H1 (cell line): ENCODE measurements at regions not wholly inside any gene's neighbourhood (a gene's known extent, or its start where the extent isn't known, plus 50 kb on each side); places are given as distances from the start of the nearest gene placed in this dataset.

Experiments used
- CTCF ChIA-PET: fragments of 300-600 bp; sonication (Branson Sonifier 250); formaldehyde crosslinking; loops from one replicate; lab custom pipeline; 2021; ENCODE audit not compliant: partially characterized antibody; lab: Charles Lee
- POLR2A ChIA-PET: fragments of 300-600 bp; sonication (Branson Sonifier 250); formaldehyde crosslinking; loops from one replicate; lab custom pipeline; 2021; ENCODE audit warnings: inconsistent platforms; ENCODE audit not compliant: partially characterized antibody; lab: Charles Lee
- DNase-seq, 2 experiments: peaks; one replicate each; pipeline versions ENCODE4 v3.0.0 to v3.0.0-alpha.2; 2010 to 2022; ENCODE audit warnings: low spot score in 2 of 2, low read depth in 1 of 2, mixed read lengths in 1 of 2
- FAIRE-seq: peaks from 2 replicates; lab custom pipeline; 2011; peaks lifted over from hg19 to GRCh38; lab: Jason Lieb, UNC
- H2AFZ ChIP-seq: 2 replicates; pipeline ENCODE4 v1.8.1; 2012; ENCODE audit warnings: low read length, inconsistent platforms
- H2AK5ac ChIP-seq: 2 replicates; pipeline ENCODE4 v1.6.1; 2013; ENCODE audit warnings: low read depth, low read length
- H2BK120ac ChIP-seq: replicated peaks from 2 replicates; pipeline ENCODE3; 2013; ENCODE audit warnings: low read depth, low read length, inconsistent platforms
- H2BK12ac ChIP-seq: 2 replicates; pipeline ENCODE4 v1.6.1; 2013; ENCODE audit warnings: low read depth, low read length
- H2BK15ac ChIP-seq: 2 replicates; pipeline ENCODE4 v1.6.1; 2013; ENCODE audit warnings: low read length
- H2BK20ac ChIP-seq: 2 replicates; pipeline ENCODE4 v1.6.1; 2013; ENCODE audit warnings: low read length
- H2BK5ac ChIP-seq: 2 replicates; pipeline ENCODE4 v1.6.1; 2013; ENCODE audit warnings: low read depth, low read length
- H3K14ac ChIP-seq: 2 replicates; pipeline ENCODE4 v1.6.1; 2013; ENCODE audit warnings: inconsistent platforms; ENCODE audit not compliant: insufficient read length
- H3K18ac ChIP-seq: 2 replicates; pipeline ENCODE4 v1.6.1; 2013; ENCODE audit warnings: low read length; ENCODE audit errors: extremely low read depth
- H3K23ac ChIP-seq: 2 replicates; pipeline ENCODE4 v1.6.1; 2013; ENCODE audit warnings: inconsistent platforms; ENCODE audit not compliant: insufficient read length
- H3K23me2 ChIP-seq: 2 replicates; pipeline ENCODE4 v1.6.1; 2013; ENCODE audit warnings: low read depth, low read length
- H3K27ac ChIP-seq: 2 replicates; pipeline ENCODE4 v1.6.1; 2011; ENCODE audit warnings: low read depth, low read length, inconsistent platforms
- H3K27me3 ChIP-seq, 4 experiments: replicated peaks in 1 of 4; 1 replicate in 1 of 4; 2 replicates in 3 of 4; pipeline versions ENCODE4 v1.6.1 to v1.8.1; 2011 to 2013; ENCODE audit warnings: low read length in 3 of 4, mild to moderate bottlenecking in 3 of 4, inconsistent platforms in 2 of 4, mixed read lengths in 2 of 4, moderate library complexity in 1 of 4; ENCODE audit not compliant: control insufficient read depth in 3 of 4, insufficient read depth in 3 of 4; ENCODE audit errors: extremely low read depth in 1 of 4
- H3K36me3 ChIP-seq, 4 experiments: 2 replicates each; pipeline versions ENCODE4 v1.6.1 to v1.8.1; 2011 to 2013; ENCODE audit warnings: mild to moderate bottlenecking in 4 of 4, low read length in 3 of 4, moderate library complexity in 2 of 4, control low read depth in 1 of 4, inconsistent platforms in 1 of 4; ENCODE audit not compliant: insufficient read depth in 4 of 4, control insufficient read depth in 2 of 4
- H3K4ac ChIP-seq: replicated peaks from 2 replicates; pipeline ENCODE3; 2013; ENCODE audit warnings: low read length, low read depth, mixed read lengths, inconsistent platforms; ENCODE audit not compliant: insufficient read length
- H3K4me1 ChIP-seq, 4 experiments: replicated peaks in 1 of 4; 1 replicate in 1 of 4; 2 replicates in 3 of 4; pipeline versions ENCODE4 v1.6.1 to v1.8.1; 2011 to 2013; ENCODE audit warnings: low read length in 3 of 4, inconsistent platforms in 2 of 4, mixed read lengths in 1 of 4; ENCODE audit not compliant: insufficient read depth in 4 of 4, control insufficient read depth in 3 of 4
- H3K4me2 ChIP-seq, 2 experiments: 2 replicates each; pipeline versions ENCODE4 v1.6.1 to v1.8.1; 2011 to 2013; ENCODE audit warnings: low read depth in 2 of 2, low read length in 2 of 2, control low read depth in 1 of 2, inconsistent platforms in 1 of 2, mild to moderate bottlenecking in 1 of 2; ENCODE audit not compliant: insufficient read depth in 1 of 2
- H3K4me3 ChIP-seq, 4 experiments: fragments of 200-600, 300-600 bp in 1 of 4; sonication (generic), shearing (Covaris generic), sonication (Bioruptor Twin) in 1 of 4; 2 replicates each; pipeline versions ENCODE4 v1.5.1 to v1.8.1; 2011 to 2016; ENCODE audit warnings: low read length in 4 of 4, low read depth in 3 of 4, control low read depth in 2 of 4, inconsistent platforms in 2 of 4, mild to moderate bottlenecking in 2 of 4, mixed read lengths in 1 of 4, moderate library complexity in 1 of 4; ENCODE audit not compliant: insufficient read depth in 2 of 4; ENCODE audit errors: extremely low read depth in 1 of 4
- H3K56ac ChIP-seq: replicated peaks from 2 replicates; pipeline ENCODE3; 2013; ENCODE audit warnings: low read depth, mild to moderate bottlenecking, mixed read lengths, low read length, inconsistent platforms; ENCODE audit not compliant: insufficient read length
- H3K79me1 ChIP-seq: 2 replicates; pipeline ENCODE4 v1.6.1; 2013; ENCODE audit warnings: low read depth, low read length, control low read depth
- H3K79me2 ChIP-seq, 2 experiments: 2 replicates each; pipeline versions ENCODE4 v1.6.1 to v1.8.1; 2012 to 2013; ENCODE audit warnings: low read length in 2 of 2, mild to moderate bottlenecking in 2 of 2, inconsistent platforms in 1 of 2; ENCODE audit not compliant: insufficient read depth in 2 of 2, control insufficient read depth in 1 of 2
- H3K9ac ChIP-seq, 4 experiments: replicated peaks in 1 of 4; 1 replicate in 1 of 4; 2 replicates in 3 of 4; pipeline versions ENCODE4 v1.6.1 to v1.8.1; 2011 to 2013; ENCODE audit warnings: low read depth in 3 of 4, low read length in 3 of 4, control low read depth in 2 of 4, mild to moderate bottlenecking in 2 of 4, moderate library complexity in 2 of 4, inconsistent platforms in 1 of 4; ENCODE audit errors: extremely low read depth in 1 of 4
- H3K9me3 ChIP-seq, 2 experiments: 2 replicates each; pipeline versions ENCODE4 v1.6.1 to v1.8.1; 2012 to 2013; ENCODE audit warnings: mild to moderate bottlenecking in 2 of 2, moderate library complexity in 2 of 2, control low read depth in 1 of 2, inconsistent platforms in 1 of 2, low read depth in 1 of 2, low read length in 1 of 2, mixed read lengths in 1 of 2; ENCODE audit not compliant: insufficient read depth in 2 of 2
- H4K20me1 ChIP-seq, 2 experiments: replicated peaks in 1 of 2; 2 replicates each; pipeline versions ENCODE3 to v1.8.1; 2011 to 2013; ENCODE audit warnings: inconsistent platforms in 2 of 2, low read length in 2 of 2, mild to moderate bottlenecking in 1 of 2; ENCODE audit not compliant: insufficient read depth in 2 of 2, control insufficient read depth in 1 of 2
- H4K5ac ChIP-seq: 2 replicates; pipeline ENCODE4 v1.6.1; 2013; ENCODE audit warnings: low read length, low read depth, mixed read lengths, inconsistent platforms; ENCODE audit not compliant: insufficient read length
- H4K8ac ChIP-seq: 2 replicates; pipeline ENCODE4 v1.8.0; 2013; ENCODE audit warnings: mild to moderate bottlenecking, moderate library complexity, low read length, inconsistent platforms; ENCODE audit not compliant: insufficient read depth; ENCODE audit errors: extremely low read depth
- H4K91ac ChIP-seq: replicated peaks from 2 replicates; pipeline ENCODE3; 2013; ENCODE audit warnings: low read length, mixed read lengths, inconsistent platforms; ENCODE audit not compliant: insufficient read length
- CBX5 ChIP-seq: fragments of 300-800, 300-1000 bp; sonication (generic); IDR thresholded peaks from 2 replicates; pipeline ENCODE4 v1.7.1; 2016; ENCODE audit warnings: antibody characterized with exemption, low read length, low read depth
- CEBPB ChIP-seq: IDR thresholded peaks from 2 replicates; pipeline ENCODE4 v1.6.1; 2012; ENCODE audit warnings: low read depth, low read length
- HDAC2 ChIP-seq, 2 experiments: fragments of 300-600 bp in 1 of 2; sonication (generic) in 1 of 2; IDR thresholded peaks; 2 replicates each; pipeline ENCODE4 v1.6.1; 2011 to 2012; ENCODE audit warnings: low read depth in 2 of 2, low read length in 2 of 2, mild to moderate bottlenecking in 2 of 2, moderate library complexity in 2 of 2, borderline replicate concordance in 1 of 2, inconsistent platforms in 1 of 2
- NRF1 ChIP-seq: IDR thresholded peaks from 2 replicates; pipeline ENCODE4 v1.6.1; 2011; ENCODE audit warnings: mild to moderate bottlenecking, low read depth, low read length, improper control_type of control experiment
- SIX5 ChIP-seq: IDR thresholded peaks from 2 replicates; pipeline ENCODE4 v1.6.1; 2011; ENCODE audit warnings: mild to moderate bottlenecking, low read depth, low read length
- TAF7 ChIP-seq: optimal IDR thresholded peaks from 2 replicates; pipeline ENCODE3; 2011; ENCODE audit warnings: low read depth, mild to moderate bottlenecking, inconsistent platforms, low read length, moderate library complexity, borderline replicate concordance
- WGBS, 2 experiments: shearing (Covaris generic) in 1 of 2; methylation state at CpG; one replicate each; pipeline versions ENCODE4 v1.1.6 to v1.1.7; 2013 to 2015; ENCODE audit warnings: low lambda C conversion rate in 2 of 2, mixed read lengths in 2 of 2, inconsistent platforms in 1 of 2, low coverage in 1 of 2, missing lambda C conversion rate in 1 of 2; ENCODE audit not compliant: insufficient replicate concordance in 2 of 2, insufficient coverage in 1 of 2, insufficient read length in 1 of 2; ENCODE audit errors: extremely low coverage in 1 of 2, missing lambda C conversion rate in 1 of 2; 5-methylcytosine and 5-hydroxymethylcytosine counted together

GRCh38 chr4:140240237-140240636 lies 86.3 kb upstream of the MAML3 start:
- Histone ChIP-seq H3K23ac (no peak overlapping the region), H3K27me3 (no peaks in the 10 kb centered on the region; a peak in 2 of 7 replicates), H4K8ac (no peak overlapping the region), H2BK120ac (no peak overlapping the region), H3K4me1 (peaks cover 17 to 28% (median 25%) of the 10 kb centered on the region in 4 experiments), H3K79me2 (no peaks in the 10 kb centered on the region), H3K79me1 (no peaks in the 10 kb centered on the region), H3K36me3 (no peaks in the 10 kb centered on the region), H4K5ac (no peak overlapping the region), H3K23me2 (no peaks in the 10 kb centered on the region), H2AFZ (no peak overlapping the region), H4K20me1 (no peaks in the 10 kb centered on the region), H4K91ac (no peak overlapping the region), H3K18ac (no peak overlapping the region), H3K4me3 (no peak overlapping the region), H3K9ac (no peak overlapping the region), H3K4me2 (no peak overlapping the region), H3K14ac (no peak overlapping the region), H2BK15ac (no peak overlapping the region), H3K56ac (no peak overlapping the region), H3K9me3 (no peaks in the 10 kb centered on the region), H2AK5ac (0 out of 2 replicates have a peak overlapping the region, but pooled peaks have one; percentile 17), H3K27ac (no peak overlapping the region), H2BK5ac (no peak overlapping the region), H2BK20ac (no peak overlapping the region), H2BK12ac (peak overlapping the region; percentile 10; the same call in 1 of the 2 replicates), H3K4ac (no peak overlapping the region)
- POLR2A ChIA-PET: interaction anchor here (2.0 kb wide), 1 partner anchor 12 kb away, joined by 10 read pairs; no protein-coding TSS in a partner anchor
- WGBS, 2 experiments: 83% methylated on average over 6 of the region's 6 CpGs; no CpG with 5 or more reads in 1 of the 2 experiments
- FAIRE-seq: no peak
- TF ChIP-seq TAF7 (no peak), SIX5 (no peak), HDAC2 (IDR thresholded peaks at IDR 0.05; ENCODE audit: borderline replicate concordance in 1 of 2, low read depth in 2 of 2, low read length in 2 of 2) (no peak), CEBPB (no peak), CBX5 (no peak), NRF1 (no peak)
- DNase-seq: no peak
- CTCF ChIA-PET: interaction anchor here (2.5 to 3.0 kb wide), 3 partner anchors 12 to 188 kb away, joined by 7 to 16 read pairs (median 7); no protein-coding TSS in a partner anchor
